Stimulated activated CD4-positive, alpha-beta T cell treated with anti-CD3 and anti-CD28 coated beads, TNF-alpha, amount 100 ng/mL, for 1 hour (primary cell): ENCODE measurements at regions not wholly inside any gene's neighbourhood (a gene's known extent, or its start where the extent isn't known, plus 50 kb on each side); places are given as distances from the start of the nearest gene placed in this dataset.

Experiments used
- DNase-seq, 3 donors: peaks; one replicate each; pipeline ENCODE4 v3.0.0-alpha.2; 2020; ENCODE audit warnings: low read depth in 3 of 3, low spot score in 1 of 3

- no peak for DNase-seq
Observed at GRCh38 chr11:70942593-70942992, 309.8 kb downstream of the SHANK2 start.

- DNase-seq, result no peak
Observed at GRCh38 chr11:70944141-70944540, 308.2 kb downstream of the SHANK2 start.

GRCh38 chr11:70944636-70945035, 307.7 kb downstream of the SHANK2 start:
- DNase-seq, result no peak

- DNase-seq, result no peak
Observed at GRCh38 chr11:70948398-70948797, 304.0 kb downstream of the SHANK2 start.

- no peak for DNase-seq
Observed at GRCh38 chr11:70948855-70949531, 303.4 kb downstream of the SHANK2 start.

- DNase-seq, result no peak
Observed at GRCh38 chr11:70951139-70951804, 301.1 kb downstream of the SHANK2 start.

GRCh38 chr11:70952191-70952590, 300.2 kb downstream of the SHANK2 start:
- DNase-seq, result no peak

- DNase-seq, result no peak
Observed at GRCh38 chr11:70953720-70954119, 298.7 kb downstream of the SHANK2 start.

- no peak for DNase-seq
Observed at GRCh38 chr11:70954471-70954870, 297.9 kb downstream of the SHANK2 start.
